RPMI7951 (cell line): ENCODE measurements at regions not wholly inside any gene's neighbourhood (a gene's known extent, or its start where the extent isn't known, plus 50 kb on each side); places are given as distances from the start of the nearest gene placed in this dataset.

Experiments
- DNase-seq: peaks from one replicate; pipeline ENCODE4 v3.0.0-alpha.2; 2012; ENCODE audit warnings: low read depth

- DNase-seq: no peak
Measured at GRCh38 chr12:67496581-67496980, 152.0 kb upstream of the DYRK2 start.

GRCh38 chr12:67498991-67499390 is 149.6 kb upstream of the DYRK2 start:
- DNase-seq: no peak

- DNase-seq: no peak
Measured at GRCh38 chr12:67501362-67501761, 147.2 kb upstream of the DYRK2 start.

GRCh38 chr12:67504026-67504425 is 144.5 kb upstream of the DYRK2 start:
- no peak for DNase-seq

- DNase-seq: no peak
Measured at GRCh38 chr12:67506739-67507138, 141.8 kb upstream of the DYRK2 start.

- DNase-seq: no peak
Measured at GRCh38 chr12:67508830-67509229, 139.7 kb upstream of the DYRK2 start.

GRCh38 chr12:67509666-67510386 is 138.7 kb upstream of the DYRK2 start:
- DNase-seq: no peak

- DNase-seq: peak; percentile 16
Measured at GRCh38 chr12:67512061-67512460, 136.5 kb upstream of the DYRK2 start.

- DNase-seq: no peak
Measured at GRCh38 chr12:67514502-67514901, 134.0 kb upstream of the DYRK2 start.

GRCh38 chr12:67515679-67516340 is 132.7 kb upstream of the DYRK2 start:
- peak; percentile 27 for DNase-seq

- peak; percentile 79 for DNase-seq
Measured at GRCh38 chr12:67517181-67517887, 131.2 kb upstream of the DYRK2 start.

GRCh38 chr12:67519484-67520433 is 128.8 kb upstream of the DYRK2 start:
- no peak for DNase-seq

- peak; percentile 61 for DNase-seq
Measured at GRCh38 chr12:67520606-67521005, 127.9 kb upstream of the DYRK2 start.

- DNase-seq: no peak
Measured at GRCh38 chr12:67522222-67522621, 126.3 kb upstream of the DYRK2 start.

- DNase-seq: no peak
Measured at GRCh38 chr12:67523538-67523937, 125.0 kb upstream of the DYRK2 start.

- DNase-seq: no peak
Measured at GRCh38 chr12:67524861-67525616, 123.5 kb upstream of the DYRK2 start.

- DNase-seq: no peak
Measured at GRCh38 chr12:67525617-67525884, 123.0 kb upstream of the DYRK2 start.

GRCh38 chr12:67526129-67526528 is 122.4 kb upstream of the DYRK2 start:
- DNase-seq: no peak

- peak; percentile 15 for DNase-seq
Measured at GRCh38 chr12:67531051-67531450, 117.5 kb upstream of the DYRK2 start.

GRCh38 chr12:67531501-67531900 is 117.0 kb upstream of the DYRK2 start:
- peak; percentile 14 for DNase-seq

- no peak for DNase-seq
Measured at GRCh38 chr12:67533159-67533558, 115.4 kb upstream of the DYRK2 start.
